ENCODE measurements at regions not wholly inside any gene's neighbourhood (a gene's known extent, or its start where the extent isn't known, plus 50 kb on each side); places are given as distances from the start of the nearest gene placed in this dataset.

- no peak for TF ChIP-seq CTCF (IDR thresholded peaks at IDR 0.05 in 8 of 11, conservative IDR thresholded peaks at IDR 0.05 in 3 of 11)
- TF ChIP-seq POLR2A (IDR thresholded peaks at IDR 0.05) = no peak
- no peak for TF ChIP-seq POLR2AphosphoS5 (IDR thresholded peaks at IDR 0.05)
These were observed 140.6 kb upstream of the TBC1D5 start for GRCh38 chr3:17882981-17883380.
